Endothelial cell of umbilical vein (primary cell): ENCODE measurements at regions not wholly inside any gene's neighbourhood (a gene's known extent, or its start where the extent isn't known, plus 50 kb on each side); places are given as distances from the start of the nearest gene placed in this dataset.

ENCODE experiments used
- BruUV-seq: library from RNA; stranded (reverse); fragments of 400-500 nt; replicated peaks from 2 replicates; lab custom pipeline; 2021; lab: Mats Ljungman, UMichigan
- CTCF ChIA-PET: fragments of 300-600, 350-600 bp; sonication (Branson Sonifier 250); formaldehyde crosslinking; loops from one replicate; lab custom pipeline; 2021; ENCODE audit warnings: antibody characterized with exemption, inconsistent platforms; lab: Charles Lee
- POLR2A ChIA-PET: fragments of 300-600, 350-600 bp; sonication (Branson Sonifier 250); formaldehyde crosslinking; loops from one replicate; lab custom pipeline; 2021; ENCODE audit warnings: antibody characterized with exemption, inconsistent platforms; lab: Charles Lee
- DNase-seq: peaks from one replicate; pipeline ENCODE4 v3.0.0-alpha.2; 2011; ENCODE audit warnings: low read depth, low spot score
- FAIRE-seq: peaks from 2 replicates; lab custom pipeline; 2011; peaks lifted over from hg19 to GRCh38; lab: Jason Lieb, UNC
- H2AFZ ChIP-seq: 2 replicates; pipeline ENCODE4 v1.6.0; 2012; ENCODE audit warnings: low read depth, low read length, control low read depth, inconsistent platforms
- H3K27ac ChIP-seq: 2 replicates; pipeline ENCODE4 v1.5.1; 2011; ENCODE audit warnings: low read depth, mild to moderate bottlenecking, control low read depth, low read length, moderate library complexity; ENCODE audit not compliant: insufficient read depth
- H3K27me3 ChIP-seq, 2 experiments: 2 replicates each; pipeline versions ENCODE4 v1.6.0 to v1.6.1; 2011; ENCODE audit warnings: low read length in 2 of 2, mixed read lengths in 1 of 2; ENCODE audit not compliant: control insufficient read depth in 2 of 2, insufficient read depth in 2 of 2
- H3K36me3 ChIP-seq, 2 experiments: 2 replicates in 1 of 2; 3 replicates in 1 of 2; pipeline ENCODE4 v1.5.1; 2011; ENCODE audit warnings: low read length in 2 of 2, mild to moderate bottlenecking in 1 of 2, moderate library complexity in 1 of 2; ENCODE audit not compliant: control insufficient read depth in 2 of 2, insufficient read depth in 2 of 2; ENCODE audit errors: extremely low read depth in 1 of 2
- H3K4me1 ChIP-seq: 3 replicates; pipeline ENCODE4 v1.5.1; 2011; ENCODE audit warnings: mild to moderate bottlenecking, low read length; ENCODE audit not compliant: control insufficient read depth, insufficient read depth; ENCODE audit errors: extremely low read depth
- H3K4me2 ChIP-seq: 2 replicates; pipeline ENCODE4 v1.6.1; 2011; ENCODE audit warnings: low read length, control low read depth, mixed read lengths; ENCODE audit not compliant: insufficient read depth
- H3K4me3 ChIP-seq, 3 experiments: fragments of 200-600 bp in 1 of 3; sonication (generic), shearing (Covaris generic) in 1 of 3; replicated peaks in 1 of 3; 2 replicates each; pipeline ENCODE4 v1.5.1; 2011 to 2016; ENCODE audit warnings: control low read depth in 3 of 3, low read length in 3 of 3, mild to moderate bottlenecking in 2 of 3, inconsistent platforms in 1 of 3, low read depth in 1 of 3, moderate library complexity in 1 of 3; ENCODE audit not compliant: insufficient read depth in 1 of 3
- H3K79me2 ChIP-seq: 2 replicates; pipeline ENCODE4 v1.6.0; 2012; ENCODE audit warnings: low read length, inconsistent platforms; ENCODE audit not compliant: control insufficient read depth, insufficient read depth
- H3K9ac ChIP-seq: replicated peaks from 2 replicates; pipeline ENCODE3; 2011; ENCODE audit warnings: low read length, control low read depth; ENCODE audit not compliant: insufficient read depth; ENCODE audit errors: extremely low read depth
- H3K9me1 ChIP-seq: replicated peaks from 3 replicates; pipeline ENCODE4 v1.6.0; 2011; ENCODE audit warnings: mild to moderate bottlenecking, low read length; ENCODE audit not compliant: control insufficient read depth, insufficient read depth; ENCODE audit errors: extremely low read depth
- H3K9me3 ChIP-seq: replicated peaks from 2 replicates; pipeline ENCODE4 v1.5.1; 2012; ENCODE audit warnings: low read length, inconsistent platforms; ENCODE audit not compliant: control insufficient read depth, insufficient read depth
- H4K20me1 ChIP-seq: replicated peaks from 2 replicates; pipeline ENCODE3; 2011; ENCODE audit warnings: mild to moderate bottlenecking, low read length; ENCODE audit not compliant: control insufficient read depth, insufficient read depth; ENCODE audit errors: extremely low read depth
- EZH2 ChIP-seq: IDR thresholded peaks from 2 replicates; pipeline ENCODE4 v1.6.1; 2012; ENCODE audit warnings: borderline replicate concordance, low read depth, mild to moderate bottlenecking, moderate library complexity, low read length, inconsistent platforms; ENCODE audit not compliant: severe bottlenecking
- FOS ChIP-seq: IDR thresholded peaks from 2 replicates; pipeline ENCODE4 v1.6.1; 2011; ENCODE audit warnings: mild to moderate bottlenecking, low read length, moderate library complexity, borderline replicate concordance; ENCODE audit not compliant: insufficient read depth
- GATA2 ChIP-seq: IDR thresholded peaks from 2 replicates; pipeline ENCODE4 v1.7.0; 2011; ENCODE audit warnings: low read depth, mild to moderate bottlenecking, moderate library complexity, mixed read lengths, low read length; ENCODE audit not compliant: insufficient read length, insufficient read depth
- JUN ChIP-seq: IDR thresholded peaks from 2 replicates; pipeline ENCODE4 v1.6.1; 2011; ENCODE audit warnings: borderline replicate concordance, low read depth; ENCODE audit not compliant: insufficient read length, insufficient read depth
- MYC ChIP-seq: IDR thresholded peaks from one replicate; pipeline ENCODE4 v1.6.1; 2011; ENCODE audit warnings: mild to moderate bottlenecking, low read depth, low read length
- POLR2A ChIP-seq: IDR thresholded peaks from 2 replicates; pipeline ENCODE4 v1.6.1; 2012; ENCODE audit warnings: low read depth, mild to moderate bottlenecking, control low read depth, low read length
- POLR2AphosphoS5 ChIP-seq: IDR thresholded peaks from 2 replicates; pipeline ENCODE4 v1.6.1; 2012; ENCODE audit warnings: low read depth, mild to moderate bottlenecking, control low read depth, low read length, moderate library complexity; ENCODE audit not compliant: insufficient read depth
- dilution Hi-C: fragments of 300-500 bp; cut with MboI; formaldehyde crosslinking; loops from one replicate; pipeline ENCODE4 v1.15.0; 2019; ENCODE audit warnings: low sequenced_read_pairs; ENCODE audit not compliant: extremely low pct_ligation_motif_present
- intact Hi-C: fragments of 100-400 bp; cut with micrococcal nuclease; formaldehyde crosslinking; loops from one replicate; pipeline ENCODE4 v1.10.0; 2022
- TF ChIP-seq, protein P1 (sequence below): IDR thresholded peaks from 2 replicates; pipeline ENCODE4 v1.6.1; 2011; ENCODE audit not compliant: insufficient read depth, insufficient read length
- TF ChIP-seq, protein P2 (sequence below), 2 donors: IDR thresholded peaks; 1 replicate in 1 of 2; 2 replicates in 1 of 2; pipeline ENCODE4 v1.5.1; 2011; ENCODE audit warnings: low read length in 2 of 2, mild to moderate bottlenecking in 2 of 2, moderate library complexity in 2 of 2, control low read depth in 1 of 2, inconsistent platforms in 1 of 2, low read depth in 1 of 2; ENCODE audit not compliant: insufficient read depth in 1 of 2; ENCODE audit errors: extremely low read depth in 1 of 2

GRCh38 chrX:81586096-81586495, 384.2 kb downstream of the SH3BGRL start:
- no peak for TF ChIP-seq POLR2A
- TF ChIP-seq MYC = no peak
- TF ChIP-seq EZH2 = no peak
- no peak for TF ChIP-seq FOS
- TF ChIP-seq GATA2 = no peak
- no peak for TF ChIP-seq JUN
- TF ChIP-seq POLR2AphosphoS5 = no peak
- TF ChIP-seq, protein P1, sequence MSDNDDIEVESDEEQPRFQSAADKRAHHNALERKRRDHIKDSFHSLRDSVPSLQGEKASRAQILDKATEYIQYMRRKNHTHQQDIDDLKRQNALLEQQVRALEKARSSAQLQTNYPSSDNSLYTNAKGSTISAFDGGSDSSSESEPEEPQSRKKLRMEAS = no peak
- TF ChIP-seq, protein P2, sequence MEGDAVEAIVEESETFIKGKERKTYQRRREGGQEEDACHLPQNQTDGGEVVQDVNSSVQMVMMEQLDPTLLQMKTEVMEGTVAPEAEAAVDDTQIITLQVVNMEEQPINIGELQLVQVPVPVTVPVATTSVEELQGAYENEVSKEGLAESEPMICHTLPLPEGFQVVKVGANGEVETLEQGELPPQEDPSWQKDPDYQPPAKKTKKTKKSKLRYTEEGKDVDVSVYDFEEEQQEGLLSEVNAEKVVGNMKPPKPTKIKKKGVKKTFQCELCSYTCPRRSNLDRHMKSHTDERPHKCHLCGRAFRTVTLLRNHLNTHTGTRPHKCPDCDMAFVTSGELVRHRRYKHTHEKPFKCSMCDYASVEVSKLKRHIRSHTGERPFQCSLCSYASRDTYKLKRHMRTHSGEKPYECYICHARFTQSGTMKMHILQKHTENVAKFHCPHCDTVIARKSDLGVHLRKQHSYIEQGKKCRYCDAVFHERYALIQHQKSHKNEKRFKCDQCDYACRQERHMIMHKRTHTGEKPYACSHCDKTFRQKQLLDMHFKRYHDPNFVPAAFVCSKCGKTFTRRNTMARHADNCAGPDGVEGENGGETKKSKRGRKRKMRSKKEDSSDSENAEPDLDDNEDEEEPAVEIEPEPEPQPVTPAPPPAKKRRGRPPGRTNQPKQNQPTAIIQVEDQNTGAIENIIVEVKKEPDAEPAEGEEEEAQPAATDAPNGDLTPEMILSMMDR (IDR thresholded peaks at IDR 0.05; ENCODE audit: extremely low read depth in 1 of 2, insufficient read depth in 1 of 2, low read depth in 1 of 2, low read length in 2 of 2) = no peak
- no peaks in the 10 kb centered on the region for H3K27me3 ChIP-seq
- H3K27ac ChIP-seq = no peak overlapping the region
- H4K20me1 ChIP-seq = no peaks in the 10 kb centered on the region
- dilution Hi-C loops (no loop called here), intact Hi-C loops (no loop called here)
- no peaks in the 10 kb centered on the region for H3K9me1 ChIP-seq
- ChIA-PET POLR2A (no interaction called here), CTCF (no interaction called here)
- H3K9ac ChIP-seq = no peak overlapping the region
- no peak overlapping the region for H2AFZ ChIP-seq
- H3K4me1 ChIP-seq = no peaks in the 10 kb centered on the region
- H3K9me3 ChIP-seq = no peaks in the 10 kb centered on the region
- no peak for FAIRE-seq
- H3K36me3 ChIP-seq = no peaks in the 10 kb centered on the region
- no TSS peak for BruUV-seq
- DNase-seq = no peak
- H3K4me2 ChIP-seq = no peak overlapping the region
- no peak overlapping the region for H3K4me3 ChIP-seq
- no peaks in the 10 kb centered on the region for H3K79me2 ChIP-seq
